ENCODE measurements at regions not wholly inside any gene's neighbourhood (a gene's known extent, or its start where the extent isn't known, plus 50 kb on each side); places are given as distances from the start of the nearest gene placed in this dataset.

DNA sequence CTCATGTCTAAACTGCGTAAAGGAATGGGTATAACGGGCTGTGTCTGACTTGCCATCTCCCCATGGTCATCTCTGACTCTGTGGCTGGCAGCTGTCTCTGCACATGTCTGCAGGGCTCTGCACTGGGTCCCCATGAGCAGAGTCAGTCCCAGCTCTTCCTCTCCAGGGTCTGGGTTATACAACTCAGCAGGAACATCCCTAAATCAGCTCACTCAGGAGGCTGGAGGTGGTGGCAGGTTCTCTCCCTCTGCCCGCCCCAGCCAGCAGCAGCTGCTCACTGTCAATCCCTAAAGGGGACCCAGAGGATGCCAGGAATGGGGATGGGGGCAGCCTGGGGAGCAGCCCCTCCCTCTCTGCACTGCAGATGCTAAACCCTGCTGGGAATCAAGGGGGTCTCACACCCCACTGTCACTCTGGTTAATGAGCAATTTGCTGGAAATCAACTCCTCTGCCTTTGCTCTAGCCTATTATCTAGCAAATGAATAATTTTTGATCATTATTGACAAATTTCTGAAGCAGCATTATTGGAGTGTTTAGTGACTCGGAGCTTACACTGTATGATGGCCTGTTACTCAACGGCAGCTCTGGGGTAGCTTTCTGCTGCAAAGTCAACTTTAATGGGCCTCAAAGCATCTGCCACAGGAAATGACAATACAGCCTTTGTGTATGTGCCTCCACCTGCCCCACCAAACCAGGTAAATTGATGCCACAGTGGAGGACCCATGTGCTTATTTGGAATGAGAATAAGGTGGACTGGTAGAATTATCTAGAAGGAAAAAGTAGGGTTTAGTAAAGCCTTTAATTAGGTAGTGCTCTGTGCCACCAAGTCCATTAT is 55.7 kb upstream of the SHANK2 start:
- Histone ChIP-seq H3K9me3 (ENCODE audit: insufficient read depth, low read length) (no peaks in the 10 kb centered on the region), H2AFZ (ENCODE audit: low read depth, low read length) (no peak overlapping the region), H3K4me1 (ENCODE audit: low read length) (peaks cover 9% of the 10 kb centered on the region), H3K4me3 (ENCODE audit: low read length) (no peak overlapping the region), H3K27me3 (ENCODE audit: low read depth, low read length) (peaks cover 16% of the 10 kb centered on the region), H3K79me2 (ENCODE audit: low read length) (no peaks in the 10 kb centered on the region), H3K27ac (ENCODE audit: low read length) (no peak overlapping the region), H4K20me1 (ENCODE audit: insufficient read depth, low read length) (no peaks in the 10 kb centered on the region), H3K36me3 (replicated peaks; ENCODE audit: low read depth, low read length) (no peaks in the 10 kb centered on the region), H3K9ac (ENCODE audit: low read length) (no peak overlapping the region), H3K4me2 (ENCODE audit: low read length) (no peak overlapping the region)
- TF ChIP-seq EZH2phosphoT487 (IDR thresholded peaks at IDR 0.05; ENCODE audit: low read depth) (no peak), CTCF (IDR thresholded peaks at IDR 0.05; ENCODE audit: low read depth, low read length) (no peak)

- Histone ChIP-seq H4K20me1 (ENCODE audit: insufficient read depth, low read length) (no peaks in the 10 kb centered on the region), H3K36me3 (replicated peaks; ENCODE audit: low read depth, low read length) (no peaks in the 10 kb centered on the region), H3K4me3 (ENCODE audit: low read length) (no peak overlapping the region), H2AFZ (ENCODE audit: low read depth, low read length) (no peak overlapping the region), H3K9me3 (ENCODE audit: insufficient read depth, low read length) (no peaks in the 10 kb centered on the region), H3K27ac (ENCODE audit: low read length) (no peak overlapping the region), H3K27me3 (ENCODE audit: low read depth, low read length) (peaks cover 20% of the 10 kb centered on the region), H3K79me2 (ENCODE audit: low read length) (no peaks in the 10 kb centered on the region), H3K9ac (ENCODE audit: low read length) (no peak overlapping the region), H3K4me2 (ENCODE audit: low read length) (no peak overlapping the region), H3K4me1 (ENCODE audit: low read length) (peaks cover 6% of the 10 kb centered on the region)
- TF ChIP-seq EZH2phosphoT487 (IDR thresholded peaks at IDR 0.05; ENCODE audit: low read depth) (no peak), CTCF (IDR thresholded peaks at IDR 0.05; ENCODE audit: low read depth, low read length) (no peak)
Measured at GRCh38 chr11:71305451-71306125, 53.2 kb upstream of the SHANK2 start.

DNA sequence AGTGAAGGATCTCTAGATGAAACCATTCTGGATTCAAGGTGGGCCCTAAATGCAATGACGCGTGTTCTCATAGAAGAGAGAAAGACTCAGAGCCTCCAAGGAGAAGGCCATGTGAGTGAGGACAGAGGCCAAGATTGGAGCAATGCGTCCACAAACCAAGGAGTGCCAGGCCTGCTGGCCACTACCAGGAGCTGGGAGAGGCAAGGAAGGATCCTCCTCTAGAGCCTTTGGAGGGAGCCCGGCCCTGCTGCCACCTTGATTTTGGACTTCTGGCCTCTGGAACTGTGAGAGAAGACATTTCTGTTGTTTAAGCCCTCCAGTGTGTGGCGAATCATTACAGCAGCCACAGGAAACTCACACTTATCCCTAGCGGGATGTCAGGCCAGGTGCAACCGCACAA is 52.7 kb upstream of the SHANK2 start:
- H4K20me1 ChIP-seq (ENCODE audit: insufficient read depth, low read length), result no peaks in the 10 kb centered on the region
- H3K4me1 ChIP-seq (ENCODE audit: low read length), result peaks cover under 1% of the 10 kb centered on the region; the same call in 1 of the 2 replicates
- H3K9ac ChIP-seq (ENCODE audit: low read length), result no peak overlapping the region
- no peaks in the 10 kb centered on the region for H3K36me3 ChIP-seq (replicated peaks; ENCODE audit: low read depth, low read length)
- no peak overlapping the region for H3K4me2 ChIP-seq (ENCODE audit: low read length)
- TF ChIP-seq EZH2phosphoT487 (IDR thresholded peaks at IDR 0.05; ENCODE audit: low read depth), result no peak
- H3K9me3 ChIP-seq (ENCODE audit: insufficient read depth, low read length), result no peaks in the 10 kb centered on the region
- no peaks in the 10 kb centered on the region for H3K79me2 ChIP-seq (ENCODE audit: low read length)
- peaks cover 25% of the 10 kb centered on the region for H3K27me3 ChIP-seq (ENCODE audit: low read depth, low read length)
- H3K4me3 ChIP-seq (ENCODE audit: low read length), result no peak overlapping the region
- no peak overlapping the region for H2AFZ ChIP-seq (ENCODE audit: low read depth, low read length)
- no peak overlapping the region for H3K27ac ChIP-seq (ENCODE audit: low read length)

DNA sequence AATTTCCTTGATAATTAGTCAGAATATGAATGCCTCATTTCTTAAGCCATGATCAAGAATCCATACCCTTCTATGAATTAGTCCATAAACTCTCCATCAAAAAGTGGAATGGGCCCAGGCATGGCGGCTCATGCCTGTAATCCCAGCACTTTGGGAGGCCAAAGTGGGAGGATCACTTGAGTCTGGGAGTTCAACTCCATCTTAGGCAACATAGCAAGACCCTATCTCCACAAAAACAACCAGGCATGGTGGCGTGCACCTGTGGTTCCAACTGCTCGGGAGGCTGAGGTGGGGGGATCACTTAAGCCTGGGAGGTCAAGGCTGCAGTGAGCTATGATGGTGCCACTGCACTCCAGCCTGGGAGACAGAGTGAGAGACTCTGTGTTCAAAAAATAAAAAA is 52.1 kb upstream of the SHANK2 start:
- H3K27me3 ChIP-seq (ENCODE audit: low read depth, low read length), result peaks cover 25% of the 10 kb centered on the region
- no peaks in the 10 kb centered on the region for H3K9me3 ChIP-seq (ENCODE audit: insufficient read depth, low read length)
- no peak overlapping the region for H3K4me3 ChIP-seq (ENCODE audit: low read length)
- no peaks in the 10 kb centered on the region for H3K4me1 ChIP-seq (ENCODE audit: low read length)
- no peaks in the 10 kb centered on the region for H4K20me1 ChIP-seq (ENCODE audit: insufficient read depth, low read length)
- H3K36me3 ChIP-seq (replicated peaks; ENCODE audit: low read depth, low read length), result no peaks in the 10 kb centered on the region
- no peaks in the 10 kb centered on the region for H3K79me2 ChIP-seq (ENCODE audit: low read length)
- no peak overlapping the region for H3K4me2 ChIP-seq (ENCODE audit: low read length)
- no peak overlapping the region for H3K9ac ChIP-seq (ENCODE audit: low read length)
- H2AFZ ChIP-seq (ENCODE audit: low read depth, low read length), result no peak overlapping the region
- no peak overlapping the region for H3K27ac ChIP-seq (ENCODE audit: low read length)
- no peak for TF ChIP-seq EZH2phosphoT487 (IDR thresholded peaks at IDR 0.05; ENCODE audit: low read depth)
- no peak for TF ChIP-seq CTCF (IDR thresholded peaks at IDR 0.05; ENCODE audit: low read depth, low read length)

Measured in OCI-LY3 (cell line).